MCF 10A (cell line): ENCODE measurements at regions not wholly inside any gene's neighbourhood (a gene's known extent, or its start where the extent isn't known, plus 50 kb on each side); places are given as distances from the start of the nearest gene placed in this dataset.

Experiments used
- BruUV-seq: library from RNA; stranded (reverse); fragments of 400-500 nt; replicated peaks from 2 replicates; lab custom pipeline; 2021; lab: Mats Ljungman, UMichigan
- CTCF ChIA-PET: fragments of 300-600 bp; sonication (Branson Sonifier 250); formaldehyde crosslinking; extraction: SDS; loops from one replicate; lab custom pipeline; 2021; ENCODE audit warnings: antibody characterized with exemption, inconsistent platforms; lab: Yijun Ruan, JAX
- POLR2A ChIA-PET: fragments of 300-600, 350-650 bp; sonication (Branson Sonifier 250); formaldehyde crosslinking; extraction: SDS; loops from one replicate; lab custom pipeline; 2020; ENCODE audit warnings: antibody characterized with exemption, inconsistent platforms; lab: Yijun Ruan, JAX
- DNase-seq: peaks from one replicate; pipeline ENCODE4 v3.0.0-alpha.2; 2018; ENCODE audit not compliant: unreplicated experiment
- H3K27ac Mint-ChIP-seq: one replicate; pipeline ENCODE4 v1.8.0; 2022; ENCODE audit warnings: mild to moderate bottlenecking, low read depth, mixed read lengths; ENCODE audit not compliant: unreplicated experiment
- H3K27me3 Mint-ChIP-seq: one replicate; pipeline ENCODE4 v1.8.0; 2022; ENCODE audit warnings: mixed read lengths; ENCODE audit not compliant: insufficient read depth, unreplicated experiment
- H3K36me3 Mint-ChIP-seq: one replicate; pipeline ENCODE4 v1.8.0; 2022; ENCODE audit warnings: mild to moderate bottlenecking, moderate library complexity, mixed read lengths; ENCODE audit not compliant: insufficient read depth, unreplicated experiment
- H3K4me1 Mint-ChIP-seq: one replicate; pipeline ENCODE4 v1.8.0; 2022; ENCODE audit warnings: mixed read lengths; ENCODE audit not compliant: insufficient read depth, unreplicated experiment
- H3K4me3 Mint-ChIP-seq: one replicate; pipeline ENCODE4 v1.8.0; 2022; ENCODE audit warnings: mild to moderate bottlenecking, moderate library complexity, mixed read lengths; ENCODE audit not compliant: unreplicated experiment
- H3K9me3 Mint-ChIP-seq: one replicate; pipeline ENCODE4 v1.8.0; 2022; ENCODE audit warnings: mixed read lengths; ENCODE audit not compliant: unreplicated experiment
- intact Hi-C: fragments of 100-400 bp; cut with micrococcal nuclease; formaldehyde crosslinking; loops from 2 replicates; pipeline ENCODE4 v1.14.1; 2022
- TF ChIP-seq, protein P1 (sequence below): fragments of 200-600 bp; IDR thresholded peaks from one replicate; pipeline ENCODE4 v1.8.0; 2022; ENCODE audit warnings: antibody characterized with exemption, mild to moderate bottlenecking; ENCODE audit not compliant: unreplicated experiment

DNA sequence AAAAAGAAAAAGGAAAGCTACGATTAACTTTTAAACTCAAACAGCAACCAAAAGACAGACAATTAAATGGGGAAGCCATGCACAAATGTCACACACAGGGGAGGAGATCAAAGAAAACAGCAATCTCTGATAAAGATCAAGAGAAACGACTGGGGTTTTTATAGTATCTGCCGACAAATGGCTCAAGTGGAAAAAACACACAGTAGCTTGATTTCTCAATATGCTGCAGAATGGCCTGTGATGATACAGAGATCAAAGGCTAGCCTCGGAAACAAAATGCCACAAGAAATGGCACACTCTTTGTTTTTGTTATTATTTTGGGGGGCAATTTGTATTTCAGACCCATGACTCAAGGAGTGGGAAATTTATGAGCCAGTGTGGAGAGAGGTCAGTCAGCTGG is 126.1 kb downstream of the TEX36 start:
- H3K36me3 Mint-ChIP-seq, result no peaks in the 10 kb centered on the region
- H3K27ac Mint-ChIP-seq, result no peak overlapping the region
- DNase-seq, result no peak
- TF ChIP-seq, protein P1, sequence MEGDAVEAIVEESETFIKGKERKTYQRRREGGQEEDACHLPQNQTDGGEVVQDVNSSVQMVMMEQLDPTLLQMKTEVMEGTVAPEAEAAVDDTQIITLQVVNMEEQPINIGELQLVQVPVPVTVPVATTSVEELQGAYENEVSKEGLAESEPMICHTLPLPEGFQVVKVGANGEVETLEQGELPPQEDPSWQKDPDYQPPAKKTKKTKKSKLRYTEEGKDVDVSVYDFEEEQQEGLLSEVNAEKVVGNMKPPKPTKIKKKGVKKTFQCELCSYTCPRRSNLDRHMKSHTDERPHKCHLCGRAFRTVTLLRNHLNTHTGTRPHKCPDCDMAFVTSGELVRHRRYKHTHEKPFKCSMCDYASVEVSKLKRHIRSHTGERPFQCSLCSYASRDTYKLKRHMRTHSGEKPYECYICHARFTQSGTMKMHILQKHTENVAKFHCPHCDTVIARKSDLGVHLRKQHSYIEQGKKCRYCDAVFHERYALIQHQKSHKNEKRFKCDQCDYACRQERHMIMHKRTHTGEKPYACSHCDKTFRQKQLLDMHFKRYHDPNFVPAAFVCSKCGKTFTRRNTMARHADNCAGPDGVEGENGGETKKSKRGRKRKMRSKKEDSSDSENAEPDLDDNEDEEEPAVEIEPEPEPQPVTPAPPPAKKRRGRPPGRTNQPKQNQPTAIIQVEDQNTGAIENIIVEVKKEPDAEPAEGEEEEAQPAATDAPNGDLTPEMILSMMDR, result no peak
- POLR2A ChIA-PET, result no interaction called here
- intact Hi-C loops, result no loop called here
- H3K27me3 Mint-ChIP-seq, result peaks cover 56% of the 10 kb centered on the region
- CTCF ChIA-PET, result interaction anchor here (0.7 kb wide), 1 partner anchor 312 kb away, joined by 3 read pairs; no protein-coding TSS in a partner anchor
- no peaks in the 10 kb centered on the region for H3K9me3 Mint-ChIP-seq
- H3K4me1 Mint-ChIP-seq, result no peaks in the 10 kb centered on the region
- no peak overlapping the region for H3K4me3 Mint-ChIP-seq
- no TSS peak for BruUV-seq

DNA sequence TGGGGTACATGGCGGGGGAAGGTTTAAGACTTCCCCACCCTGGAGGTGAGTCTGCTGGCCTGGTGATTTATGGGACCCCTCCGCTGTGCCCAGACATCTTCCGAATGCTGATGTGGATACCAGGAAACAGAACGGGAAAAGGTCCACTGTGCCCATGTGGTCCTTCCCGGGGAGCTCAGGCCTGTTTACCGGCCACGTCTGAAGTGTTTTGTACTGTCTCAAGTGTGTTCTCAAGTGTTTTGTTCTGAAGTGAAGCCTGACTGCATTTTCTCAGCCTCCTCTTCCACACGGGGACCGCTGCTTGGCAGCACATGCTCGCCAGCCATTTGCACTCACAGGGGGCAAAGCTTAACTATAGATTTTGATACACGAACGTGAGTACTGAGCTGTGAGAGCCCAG is 127.2 kb downstream of the TEX36 start:
- POLR2A ChIA-PET, result no interaction called here
- Mint-ChIP-seq H3K4me3 (no peak overlapping the region), H3K36me3 (no peaks in the 10 kb centered on the region), H3K27ac (no peak overlapping the region), H3K9me3 (no peaks in the 10 kb centered on the region), H3K27me3 (peaks cover 65% of the 10 kb centered on the region), H3K4me1 (no peaks in the 10 kb centered on the region)
- TF ChIP-seq, protein P1, result no peak
- intact Hi-C loops, result no loop called here
- no peak for DNase-seq
- BruUV-seq, result no TSS peak
- CTCF ChIA-PET, result interaction anchor here (0.7 to 1.2 kb wide), 2 partner anchors 73 to 261 kb away, joined by 3 to 5 read pairs; no protein-coding TSS in a partner anchor

DNA sequence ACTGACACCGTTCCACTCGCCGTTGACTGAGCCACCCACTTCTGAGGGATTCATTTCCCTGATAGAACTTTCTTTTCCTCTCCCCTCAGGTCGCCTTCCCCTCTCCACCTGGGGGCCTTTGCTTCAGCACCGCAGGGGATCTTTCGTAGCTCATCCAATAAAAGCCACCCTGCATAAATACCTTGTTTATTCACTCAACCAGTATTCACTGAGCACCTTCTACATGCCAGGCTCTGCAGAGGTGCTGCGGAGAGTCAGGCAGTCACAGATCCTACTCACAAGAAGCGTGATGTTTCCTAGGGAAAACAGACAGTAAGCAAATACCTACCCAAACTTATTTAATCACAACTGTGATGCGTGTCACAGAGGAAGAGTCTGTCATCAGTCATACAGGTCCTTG is 127.7 kb downstream of the TEX36 start:
- H3K4me1 Mint-ChIP-seq, result no peaks in the 10 kb centered on the region
- CTCF ChIA-PET, result interaction anchor here (1.2 kb wide), 1 partner anchor 74 kb away, joined by 5 read pairs; no protein-coding TSS in a partner anchor
- H3K9me3 Mint-ChIP-seq, result no peaks in the 10 kb centered on the region
- POLR2A ChIA-PET, result no interaction called here
- no peak overlapping the region for H3K27ac Mint-ChIP-seq
- peaks cover 70% of the 10 kb centered on the region for H3K27me3 Mint-ChIP-seq
- intact Hi-C loops, result no loop called here
- BruUV-seq, result no TSS peak
- no peaks in the 10 kb centered on the region for H3K36me3 Mint-ChIP-seq
- DNase-seq, result no peak
- no peak overlapping the region for H3K4me3 Mint-ChIP-seq
- TF ChIP-seq, protein P1, result no peak

DNA sequence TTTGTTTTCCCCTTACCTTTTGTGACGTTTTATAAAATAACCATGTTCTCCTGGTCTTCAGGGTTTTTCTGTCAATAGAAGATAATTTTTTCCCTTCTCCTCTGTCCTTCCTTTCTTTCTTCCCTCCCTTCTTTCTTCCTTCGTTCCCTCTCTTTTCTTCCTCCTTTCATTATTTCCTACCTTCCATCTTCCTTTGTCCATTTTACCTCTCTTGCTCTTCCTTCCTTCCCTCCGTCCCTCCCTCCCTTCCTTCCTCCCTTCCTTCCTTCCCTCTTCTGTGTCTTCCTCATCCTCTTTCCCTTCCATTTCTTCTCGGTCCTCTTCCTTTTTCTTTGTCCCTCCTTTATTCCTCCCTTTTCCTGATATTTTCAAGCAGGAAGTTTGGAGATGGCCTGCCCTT is 128.2 kb downstream of the TEX36 start:
- TF ChIP-seq, protein P1, result no peak
- DNase-seq, result no peak
- H3K36me3 Mint-ChIP-seq, result no peaks in the 10 kb centered on the region
- no peak overlapping the region for H3K4me3 Mint-ChIP-seq
- no peaks in the 10 kb centered on the region for H3K4me1 Mint-ChIP-seq
- no TSS peak for BruUV-seq
- peaks cover 75% of the 10 kb centered on the region for H3K27me3 Mint-ChIP-seq
- intact Hi-C loops, result no loop called here
- ChIA-PET CTCF (no interaction called here), POLR2A (no interaction called here)
- H3K27ac Mint-ChIP-seq, result no peak overlapping the region
- no peaks in the 10 kb centered on the region for H3K9me3 Mint-ChIP-seq
